ENCODE measurements at regions not wholly inside any gene's neighbourhood (a gene's known extent, or its start where the extent isn't known, plus 50 kb on each side); places are given as distances from the start of the nearest gene placed in this dataset.

DNA sequence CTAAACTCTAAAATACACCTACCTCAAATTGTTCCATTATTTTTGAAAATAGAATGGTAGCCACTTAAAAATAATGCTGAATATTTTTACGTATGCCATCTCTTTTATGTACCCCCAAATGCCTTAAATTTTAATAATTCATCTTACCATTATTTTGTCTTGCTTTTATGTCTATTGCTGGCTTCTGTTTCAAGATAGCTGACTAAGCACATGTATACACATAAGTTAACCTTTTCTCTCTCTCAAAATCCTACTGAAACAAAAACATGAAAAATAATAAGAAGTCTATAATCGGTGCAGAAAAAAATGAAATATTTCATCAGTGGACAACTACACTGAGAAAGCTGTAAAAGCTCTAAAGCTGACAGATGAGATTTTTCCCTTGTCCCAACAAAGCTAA lies 652.0 kb upstream of the ZNF608 start:
- TF ChIP-seq, protein P1, sequence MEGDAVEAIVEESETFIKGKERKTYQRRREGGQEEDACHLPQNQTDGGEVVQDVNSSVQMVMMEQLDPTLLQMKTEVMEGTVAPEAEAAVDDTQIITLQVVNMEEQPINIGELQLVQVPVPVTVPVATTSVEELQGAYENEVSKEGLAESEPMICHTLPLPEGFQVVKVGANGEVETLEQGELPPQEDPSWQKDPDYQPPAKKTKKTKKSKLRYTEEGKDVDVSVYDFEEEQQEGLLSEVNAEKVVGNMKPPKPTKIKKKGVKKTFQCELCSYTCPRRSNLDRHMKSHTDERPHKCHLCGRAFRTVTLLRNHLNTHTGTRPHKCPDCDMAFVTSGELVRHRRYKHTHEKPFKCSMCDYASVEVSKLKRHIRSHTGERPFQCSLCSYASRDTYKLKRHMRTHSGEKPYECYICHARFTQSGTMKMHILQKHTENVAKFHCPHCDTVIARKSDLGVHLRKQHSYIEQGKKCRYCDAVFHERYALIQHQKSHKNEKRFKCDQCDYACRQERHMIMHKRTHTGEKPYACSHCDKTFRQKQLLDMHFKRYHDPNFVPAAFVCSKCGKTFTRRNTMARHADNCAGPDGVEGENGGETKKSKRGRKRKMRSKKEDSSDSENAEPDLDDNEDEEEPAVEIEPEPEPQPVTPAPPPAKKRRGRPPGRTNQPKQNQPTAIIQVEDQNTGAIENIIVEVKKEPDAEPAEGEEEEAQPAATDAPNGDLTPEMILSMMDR (IDR thresholded peaks at IDR 0.05; ENCODE audit: borderline replicate concordance) = no peak
- Histone ChIP-seq H3K27me3 (ENCODE audit: low read depth) (no peaks in the 10 kb centered on the region), H3K4me1 (no peaks in the 10 kb centered on the region), H3K9me3 (replicated peaks) (peaks cover 5% of the 10 kb centered on the region), H3K4me3 (no peak overlapping the region), H3K36me3 (no peaks in the 10 kb centered on the region), H3K27ac (replicated peaks) (no peak overlapping the region)
- intact Hi-C loops (cut with micrococcal nuclease) = no loop called here
- no peak for DNase-seq

GRCh38 chr5:125399885-125400284 lies 653.4 kb upstream of the ZNF608 start:
- no peaks in the 10 kb centered on the region for H3K36me3 ChIP-seq
- TF ChIP-seq, protein P1 (IDR thresholded peaks at IDR 0.05; ENCODE audit: borderline replicate concordance) = no peak
- no peak for DNase-seq
- peaks cover 5% of the 10 kb centered on the region for H3K9me3 ChIP-seq (replicated peaks)
- H3K4me1 ChIP-seq = no peaks in the 10 kb centered on the region
- no peak overlapping the region for H3K4me3 ChIP-seq
- intact Hi-C loops (cut with micrococcal nuclease) = no loop called here
- H3K27me3 ChIP-seq (ENCODE audit: low read depth) = no peaks in the 10 kb centered on the region
- H3K27ac ChIP-seq (replicated peaks) = no peak overlapping the region

GRCh38 chr5:125401724-125402622 lies 655.5 kb upstream of the ZNF608 start:
- DNase-seq = no peak
- no peaks in the 10 kb centered on the region for H3K4me1 ChIP-seq
- TF ChIP-seq, protein P1 (IDR thresholded peaks at IDR 0.05; ENCODE audit: borderline replicate concordance) = no peak

GRCh38 chr5:125402787-125403186 lies 656.3 kb upstream of the ZNF608 start:
- no peaks in the 10 kb centered on the region for H3K4me1 ChIP-seq
- H3K36me3 ChIP-seq = no peaks in the 10 kb centered on the region
- TF ChIP-seq, protein P1 (IDR thresholded peaks at IDR 0.05; ENCODE audit: borderline replicate concordance) = no peak
- no peak for DNase-seq
- H3K27me3 ChIP-seq (ENCODE audit: low read depth) = no peaks in the 10 kb centered on the region
- intact Hi-C loops (cut with micrococcal nuclease) = no loop called here
- H3K27ac ChIP-seq (replicated peaks) = no peak overlapping the region
- H3K4me3 ChIP-seq = no peak overlapping the region
- H3K9me3 ChIP-seq (replicated peaks) = peaks cover 15% of the 10 kb centered on the region

More at GRCh38 chr5:125401724-125402622, 655.5 kb upstream of the ZNF608 start:
- H3K9me3 ChIP-seq (replicated peaks) = peaks cover 15% of the 10 kb centered on the region
- intact Hi-C loops (cut with micrococcal nuclease) = no loop called here
- no peak overlapping the region for H3K27ac ChIP-seq (replicated peaks)
- no peaks in the 10 kb centered on the region for H3K27me3 ChIP-seq (ENCODE audit: low read depth)
- no peaks in the 10 kb centered on the region for H3K36me3 ChIP-seq
- no peak overlapping the region for H3K4me3 ChIP-seq

DNA sequence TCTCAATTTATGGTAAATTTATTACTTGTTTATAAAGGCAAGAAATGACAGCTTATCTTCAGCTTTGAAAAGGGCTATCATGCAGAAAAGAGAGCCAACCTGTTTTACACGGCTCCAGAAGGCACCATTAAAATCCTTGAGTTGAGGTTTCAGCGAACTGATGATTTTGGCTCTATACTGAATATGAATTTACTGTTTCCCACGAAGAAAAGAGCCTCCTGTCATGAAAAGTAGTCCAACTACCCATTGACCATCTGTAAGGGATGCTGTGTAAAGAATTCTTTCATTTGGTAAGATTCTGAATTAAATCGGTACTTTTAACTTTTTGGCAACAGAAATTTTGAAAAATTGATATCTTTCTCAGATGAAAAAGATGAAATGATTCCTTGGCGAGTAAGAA lies 657.6 kb upstream of the ZNF608 start:
- TF ChIP-seq, protein P1 (IDR thresholded peaks at IDR 0.05; ENCODE audit: borderline replicate concordance) = no peak
- DNase-seq = no peak
- intact Hi-C loops (cut with micrococcal nuclease) = no loop called here
- no peak overlapping the region for H3K4me3 ChIP-seq
- no peak overlapping the region for H3K27ac ChIP-seq (replicated peaks)
- peaks cover 6% of the 10 kb centered on the region for H3K4me1 ChIP-seq
- H3K27me3 ChIP-seq (ENCODE audit: low read depth) = no peaks in the 10 kb centered on the region
- H3K9me3 ChIP-seq (replicated peaks) = peaks cover 15% of the 10 kb centered on the region
- no peaks in the 10 kb centered on the region for H3K36me3 ChIP-seq

Measured in left ventricle myocardium inferior (tissue), 1 donor.